IPS DF 6.9 (cell line): ENCODE measurements at regions not wholly inside any gene's neighbourhood (a gene's known extent, or its start where the extent isn't known, plus 50 kb on each side); places are given as distances from the start of the nearest gene placed in this dataset.
"Not testable (repeated sequence)": the region's sequence is repeated elsewhere in the genome, so short reads cannot be mapped to it uniquely, and the experiment has no call there.

Source experiments
- DNase-seq: peaks from one replicate; pipeline ENCODE4 v3.0.0-alpha.2; 2013; ENCODE audit warnings: low read depth, low spot score
- H3K27ac ChIP-seq: one replicate; pipeline ENCODE4 v1.5.1; 2013; ENCODE audit warnings: low read length, control low read depth
- H3K27me3 ChIP-seq: 2 replicates; pipeline ENCODE4 v1.6.1; 2013; ENCODE audit warnings: mild to moderate bottlenecking, low read length; ENCODE audit not compliant: control insufficient read depth, insufficient read depth
- H3K36me3 ChIP-seq: 2 replicates; pipeline ENCODE4 v1.6.1; 2013; ENCODE audit warnings: low read length; ENCODE audit not compliant: control insufficient read depth, insufficient read depth
- H3K4me1 ChIP-seq: 2 replicates; pipeline ENCODE4 v1.6.1; 2013; ENCODE audit warnings: low read length; ENCODE audit not compliant: control insufficient read depth, insufficient read depth
- H3K4me3 ChIP-seq: 2 replicates; pipeline ENCODE4 v1.5.1; 2013; ENCODE audit warnings: mild to moderate bottlenecking, low read length
- H3K9me3 ChIP-seq: 2 replicates; pipeline ENCODE4 v1.6.1; 2013; ENCODE audit warnings: low read length, inconsistent platforms; ENCODE audit not compliant: control insufficient read depth, insufficient read depth
- WGBS: extraction: QIAGEN DNeasy Blood & Tissue Kit; methylation state at CpG from one replicate; pipeline ENCODE4 v1.1.7; 2013; ENCODE audit warnings: mixed read lengths, missing lambda C conversion rate; ENCODE audit not compliant: insufficient read length, insufficient coverage; 5-methylcytosine and 5-hydroxymethylcytosine counted together

GRCh38 chr3:81364411-81364810 is 397.0 kb downstream of the GBE1 start:
- Histone ChIP-seq H3K27me3 (no peaks in the 10 kb centered on the region), H3K36me3 (no peaks in the 10 kb centered on the region), H3K9me3 (no peaks in the 10 kb centered on the region), H3K27ac (no peak overlapping the region), H3K4me3 (no peak overlapping the region), H3K4me1 (no peaks in the 10 kb centered on the region)
- no CpG with 5 or more reads among the region's 3 CpGs for WGBS
- no peak for DNase-seq

GRCh38 chr3:81363816-81364215 is 397.6 kb downstream of the GBE1 start:
- H3K27ac ChIP-seq = no peak overlapping the region
- no peaks in the 10 kb centered on the region for H3K27me3 ChIP-seq
- DNase-seq = no peak
- H3K4me3 ChIP-seq = no peak overlapping the region
- H3K4me1 ChIP-seq = no peaks in the 10 kb centered on the region
- no CpG with 5 or more reads among the region's 2 CpGs for WGBS
- H3K9me3 ChIP-seq = no peaks in the 10 kb centered on the region
- no peaks in the 10 kb centered on the region for H3K36me3 ChIP-seq

- no CpG with 5 or more reads among the region's 5 CpGs for WGBS
- no peak for DNase-seq
Observed at GRCh38 chr3:81354119-81354518, 407.3 kb downstream of the GBE1 start.

GRCh38 chr3:81352867-81353266 is 408.6 kb downstream of the GBE1 start:
- Histone ChIP-seq H3K4me1 (no peaks in the 10 kb centered on the region), H3K4me3 (no peak overlapping the region), H3K27ac (no peak overlapping the region), H3K9me3 (no peaks in the 10 kb centered on the region), H3K36me3 (no peaks in the 10 kb centered on the region), H3K27me3 (no peaks in the 10 kb centered on the region)
- WGBS = no CpG with 5 or more reads among the region's 3 CpGs
- DNase-seq = peak; percentile 22

More at GRCh38 chr3:81354119-81354518, 407.3 kb downstream of the GBE1 start:
- no peaks in the 10 kb centered on the region for H3K27me3 ChIP-seq
- no peaks in the 10 kb centered on the region for H3K4me1 ChIP-seq
- H3K27ac ChIP-seq = no peak overlapping the region
- no peak overlapping the region for H3K4me3 ChIP-seq
- H3K36me3 ChIP-seq = no peaks in the 10 kb centered on the region
- no peaks in the 10 kb centered on the region for H3K9me3 ChIP-seq

- Histone ChIP-seq H3K9me3 (no peaks in the 10 kb centered on the region), H3K27me3 (no peaks in the 10 kb centered on the region), H3K36me3 (no peaks in the 10 kb centered on the region), H3K4me1 (no peaks in the 10 kb centered on the region), H3K4me3 (no peak overlapping the region), H3K27ac (no peak overlapping the region)
- DNase-seq = no peak
- WGBS = no CpG with 5 or more reads among the region's 4 CpGs
Observed at GRCh38 chr3:81349816-81350340, 411.6 kb downstream of the GBE1 start.

GRCh38 chr3:81339040-81339845 is 422.2 kb downstream of the GBE1 start:
- Histone ChIP-seq H3K27me3 (no peaks in the 10 kb centered on the region), H3K36me3 (no peaks in the 10 kb centered on the region), H3K4me1 (no peaks in the 10 kb centered on the region), H3K9me3 (no peaks in the 10 kb centered on the region), H3K4me3 (no peak overlapping the region), H3K27ac (no peak overlapping the region)
- DNase-seq = no peak
- WGBS = no CpG with 5 or more reads among the region's 1 CpG

- DNase-seq = no peak
- H3K36me3 ChIP-seq = no peaks in the 10 kb centered on the region
- no peaks in the 10 kb centered on the region for H3K27me3 ChIP-seq
- no peak overlapping the region for H3K4me3 ChIP-seq
- WGBS = no CpG with 5 or more reads among the region's 4 CpGs
- no peak overlapping the region for H3K27ac ChIP-seq
- H3K4me1 ChIP-seq = no peaks in the 10 kb centered on the region
- no peaks in the 10 kb centered on the region for H3K9me3 ChIP-seq
Observed at GRCh38 chr3:81336470-81336869, 425.0 kb downstream of the GBE1 start.

- H3K36me3 ChIP-seq = not testable (repeated sequence)
- WGBS = no CpG with 5 or more reads among the region's 7 CpGs
Observed at GRCh38 chr3:81329835-81330234, 431.6 kb downstream of the GBE1 start.

GRCh38 chr3:81326245-81326644 is 435.2 kb downstream of the GBE1 start:
- no peaks in the 10 kb centered on the region for H3K9me3 ChIP-seq
- no peaks in the 10 kb centered on the region for H3K4me1 ChIP-seq
- no peak for DNase-seq
- no peak overlapping the region for H3K4me3 ChIP-seq
- H3K27ac ChIP-seq = no peak overlapping the region
- H3K27me3 ChIP-seq = no peaks in the 10 kb centered on the region
- H3K36me3 ChIP-seq = no peaks in the 10 kb centered on the region
- WGBS = no CpG with 5 or more reads among the region's 8 CpGs

More at GRCh38 chr3:81329835-81330234, 431.6 kb downstream of the GBE1 start:
- not testable (repeated sequence) for DNase-seq, H3K27ac ChIP-seq, H3K27me3 ChIP-seq, H3K9me3 ChIP-seq, H3K4me1 ChIP-seq, H3K4me3 ChIP-seq

- Histone ChIP-seq H3K4me3 (no peak overlapping the region), H3K27ac (no peak overlapping the region), H3K27me3 (no peaks in the 10 kb centered on the region), H3K9me3 (no peaks in the 10 kb centered on the region), H3K4me1 (no peaks in the 10 kb centered on the region), H3K36me3 (no peaks in the 10 kb centered on the region)
- DNase-seq = no peak
Observed at GRCh38 chr3:81320862-81321261, 440.6 kb downstream of the GBE1 start.

GRCh38 chr3:81315030-81315429 is 446.4 kb downstream of the GBE1 start:
- Histone ChIP-seq H3K4me1 (no peaks in the 10 kb centered on the region), H3K36me3 (no peaks in the 10 kb centered on the region), H3K9me3 (no peaks in the 10 kb centered on the region), H3K27ac (no peak overlapping the region), H3K27me3 (no peaks in the 10 kb centered on the region), H3K4me3 (no peak overlapping the region)
- DNase-seq = no peak
